ENCODE measurements at regions not wholly inside any gene's neighbourhood (a gene's known extent, or its start where the extent isn't known, plus 50 kb on each side); places are given as distances from the start of the nearest gene placed in this dataset.
"Not testable (repeated sequence)": the region's sequence is repeated elsewhere in the genome, so short reads cannot be mapped to it uniquely, and the experiment has no call there.

GRCh38 chr1:209116705-209117104, 466.8 kb upstream of the CAMK1G start:
- H3K36me3 Mint-ChIP-seq (ENCODE audit: low read depth), result no peaks in the 10 kb centered on the region
- no peaks in the 10 kb centered on the region for H3K36me3 ChIP-seq (ENCODE audit: insufficient read depth, low read length)
- no peak overlapping the region for H3K27ac Mint-ChIP-seq
- ChIA-PET POLR2A (no interaction called here), CTCF (no interaction called here)
- H3K4me3 ChIP-seq (ENCODE audit: low read length), result no peak overlapping the region
- H3K9me3 Mint-ChIP-seq, result peaks cover 3% of the 10 kb centered on the region
- no peaks in the 10 kb centered on the region for H3K4me1 ChIP-seq (ENCODE audit: insufficient read depth, low read length)
- peaks cover 14% of the 10 kb centered on the region for H3K27me3 Mint-ChIP-seq
- no peaks in the 10 kb centered on the region for H3K27me3 ChIP-seq (ENCODE audit: control insufficient read depth in 1 of 2, insufficient read depth in 2 of 2, low read length in 2 of 2)
- no peak for ATAC-seq (ENCODE audit: poor library complexity)
- DNase-seq, result no peak
- intact Hi-C loops (cut with DNase I, micrococcal nuclease), result no loop called here
- no peak for TF ChIP-seq CTCF (IDR thresholded peaks at IDR 0.05)
- no peak overlapping the region for H3K4me3 Mint-ChIP-seq
- H3K27ac ChIP-seq (ENCODE audit: low read depth in 1 of 2, low read length in 2 of 2), result no peak overlapping the region
- no peaks in the 10 kb centered on the region for H3K4me1 Mint-ChIP-seq (ENCODE audit: low read depth)
- H3K9me3 ChIP-seq (ENCODE audit: control insufficient read depth in 1 of 2, insufficient read depth in 1 of 2, low read length in 2 of 2), result peaks cover 0 to 3% of the 10 kb centered on the region in 2 experiments

- TF ChIP-seq CTCF (IDR thresholded peaks at IDR 0.05), result no peak
- Histone ChIP-seq H3K4me3 (ENCODE audit: low read length) (no peak overlapping the region), H3K9me3 (ENCODE audit: control insufficient read depth in 1 of 2, insufficient read depth in 1 of 2, low read length in 2 of 2) (peaks cover 0 to 4% of the 10 kb centered on the region in 2 experiments), H3K27me3 (ENCODE audit: control insufficient read depth in 1 of 2, insufficient read depth in 2 of 2, low read length in 2 of 2) (peaks cover 0 to 3% of the 10 kb centered on the region in 2 experiments), H3K27ac (ENCODE audit: low read depth in 1 of 2, low read length in 2 of 2) (no peak overlapping the region), H3K36me3 (ENCODE audit: insufficient read depth, low read length) (no peaks in the 10 kb centered on the region), H3K4me1 (ENCODE audit: insufficient read depth, low read length) (no peaks in the 10 kb centered on the region)
- ChIA-PET POLR2A (no interaction called here), CTCF (no interaction called here)
- DNase-seq, result no peak
- no peaks in the 10 kb centered on the region for H3K36me3 Mint-ChIP-seq (ENCODE audit: low read depth)
- peaks cover 5% of the 10 kb centered on the region for H3K9me3 Mint-ChIP-seq
- ATAC-seq (ENCODE audit: poor library complexity), result no peak
- H3K27me3 Mint-ChIP-seq, result peaks cover 22% of the 10 kb centered on the region
- H3K4me3 Mint-ChIP-seq, result no peak overlapping the region
- intact Hi-C loops (cut with DNase I, micrococcal nuclease), result no loop called here
- no peak overlapping the region for H3K27ac Mint-ChIP-seq
- no peaks in the 10 kb centered on the region for H3K4me1 Mint-ChIP-seq (ENCODE audit: low read depth)
Observed at GRCh38 chr1:209123601-209124000, 459.9 kb upstream of the CAMK1G start.

DNA sequence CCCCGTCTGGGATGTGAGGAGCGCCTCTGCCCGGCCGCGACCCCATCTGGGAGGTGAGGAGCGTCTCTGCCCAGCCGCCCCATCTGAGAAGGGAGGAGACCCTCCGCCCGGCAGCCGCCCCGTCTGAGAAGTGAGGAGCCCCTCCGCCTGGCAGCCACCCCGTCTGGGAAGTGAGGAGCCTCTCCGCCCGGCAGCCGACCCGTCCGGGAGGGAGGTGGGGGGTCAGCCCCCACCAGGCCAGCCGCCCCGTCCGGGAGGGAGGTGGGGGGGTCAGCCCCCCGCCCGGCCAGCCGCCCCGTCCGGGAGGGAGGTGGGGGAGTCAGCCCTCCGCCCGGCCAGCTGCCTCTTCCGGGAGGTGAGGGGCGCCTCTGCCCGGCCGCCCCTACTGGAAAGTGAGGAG, 454.4 kb upstream of the CAMK1G start:
- CTCF ChIA-PET, POLR2A ChIA-PET: not testable (repeated sequence)

DNA sequence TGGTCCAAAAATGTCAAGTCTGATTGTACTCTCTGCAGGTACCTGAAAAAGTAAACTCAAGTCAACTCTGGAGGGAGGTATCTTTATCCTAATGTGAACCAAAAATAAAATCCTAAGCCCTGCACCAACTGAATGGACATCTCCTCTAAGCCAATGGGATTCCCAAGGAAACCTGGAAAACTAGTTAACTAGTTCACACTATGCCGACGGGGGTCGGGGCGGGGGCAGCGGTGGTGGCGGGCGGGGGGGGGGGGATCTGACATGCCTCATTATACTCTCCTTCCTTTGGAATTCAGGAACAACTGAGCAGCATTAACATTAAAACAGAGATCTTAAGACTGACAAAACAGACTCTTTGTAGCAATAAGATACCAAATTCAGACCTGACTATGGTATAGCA, 452.6 kb upstream of the CAMK1G start:
- Mint-ChIP-seq H3K9me3 (peaks cover 1% of the 10 kb centered on the region), H3K36me3 (ENCODE audit: low read depth) (no peaks in the 10 kb centered on the region), H3K27me3 (peaks cover 4% of the 10 kb centered on the region), H3K4me1 (ENCODE audit: low read depth) (no peaks in the 10 kb centered on the region), H3K27ac (no peak overlapping the region), H3K4me3 (no peak overlapping the region)
- Histone ChIP-seq H3K4me3 (ENCODE audit: low read length) (no peak overlapping the region), H3K36me3 (ENCODE audit: insufficient read depth, low read length) (no peaks in the 10 kb centered on the region), H3K27me3 (ENCODE audit: control insufficient read depth in 1 of 2, insufficient read depth in 2 of 2, low read length in 2 of 2) (no peaks in the 10 kb centered on the region), H3K27ac (ENCODE audit: low read depth in 1 of 2, low read length in 2 of 2) (no peak overlapping the region), H3K9me3 (ENCODE audit: control insufficient read depth in 1 of 2, insufficient read depth in 1 of 2, low read length in 2 of 2) (peaks cover 5 to 9% of the 10 kb centered on the region in 2 experiments), H3K4me1 (ENCODE audit: insufficient read depth, low read length) (no peaks in the 10 kb centered on the region)
- DNase-seq, result no peak
- intact Hi-C loops (cut with DNase I, micrococcal nuclease), result no loop called here
- ChIA-PET CTCF (no interaction called here), POLR2A (no interaction called here)
- no peak for ATAC-seq (ENCODE audit: poor library complexity)
- TF ChIP-seq CTCF (IDR thresholded peaks at IDR 0.05), result no peak

More for the DNA sequence above, 454.4 kb upstream of the CAMK1G start:
- H3K9me3 ChIP-seq (ENCODE audit: control insufficient read depth in 1 of 2, insufficient read depth in 1 of 2, low read length in 2 of 2); ATAC-seq (ENCODE audit: poor library complexity); H3K27ac ChIP-seq (ENCODE audit: low read depth in 1 of 2, low read length in 2 of 2); H3K27ac Mint-ChIP-seq; H3K36me3 Mint-ChIP-seq (ENCODE audit: low read depth); H3K36me3 ChIP-seq (ENCODE audit: insufficient read depth, low read length); H3K4me3 Mint-ChIP-seq; H3K4me1 Mint-ChIP-seq (ENCODE audit: low read depth); H3K27me3 Mint-ChIP-seq; intact Hi-C loops (cut with DNase I, micrococcal nuclease); H3K4me3 ChIP-seq (ENCODE audit: low read length); H3K27me3 ChIP-seq (ENCODE audit: control insufficient read depth in 1 of 2, insufficient read depth in 2 of 2, low read length in 2 of 2); DNase-seq; H3K9me3 Mint-ChIP-seq; H3K4me1 ChIP-seq (ENCODE audit: insufficient read depth, low read length): not testable (repeated sequence)
